Activated naive CD8-positive, alpha-beta T cell treated with anti-CD3 and anti-CD28 coated beads for 36 hours (primary cell): ENCODE measurements at regions not wholly inside any gene's neighbourhood (a gene's known extent, or its start where the extent isn't known, plus 50 kb on each side); places are given as distances from the start of the nearest gene placed in this dataset.

Experiments used
- DNase-seq: peaks from one replicate; pipeline ENCODE4 v3.0.0; 2021
- H3K27ac Mint-ChIP-seq: one replicate; pipeline ENCODE4 v1.8.0; 2022; ENCODE audit warnings: mild to moderate bottlenecking, moderate library complexity, mixed read lengths
- H3K27me3 Mint-ChIP-seq: one replicate; pipeline ENCODE4 v1.8.0; 2022; ENCODE audit warnings: mild to moderate bottlenecking, mixed read lengths
- H3K36me3 Mint-ChIP-seq: one replicate; pipeline ENCODE4 v1.8.0; 2021; ENCODE audit warnings: mild to moderate bottlenecking, mixed read lengths
- H3K4me1 Mint-ChIP-seq: one replicate; pipeline ENCODE4 v1.8.0; 2021; ENCODE audit warnings: mixed read lengths
- H3K4me3 Mint-ChIP-seq: one replicate; pipeline ENCODE4 v1.8.0; 2022; ENCODE audit warnings: mild to moderate bottlenecking, moderate library complexity, mixed read lengths
- H3K9me3 Mint-ChIP-seq: one replicate; pipeline ENCODE4 v1.8.0; 2022; ENCODE audit warnings: mixed read lengths

DNA sequence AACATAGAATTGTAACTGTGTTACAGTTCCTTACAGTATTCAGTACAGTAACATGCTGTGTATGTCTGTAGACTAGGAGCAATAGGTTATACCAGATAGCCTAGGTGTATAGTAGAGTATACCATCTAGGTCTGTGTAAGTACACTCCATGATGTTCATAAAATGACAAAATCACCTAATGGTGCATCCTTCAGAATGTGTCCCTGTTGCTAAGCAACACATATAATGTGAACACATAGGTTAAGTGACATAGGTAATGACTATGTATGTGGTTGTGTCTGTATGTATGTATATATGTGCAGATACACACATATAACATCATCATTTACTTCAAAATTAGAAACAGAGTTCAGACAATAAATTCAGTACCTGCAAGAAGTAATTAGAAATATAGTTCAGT, 146.8 kb upstream of the GAP43 start:
- peaks cover 5% of the 10 kb centered on the region for H3K27me3 Mint-ChIP-seq
- no peak for DNase-seq
- H3K27ac Mint-ChIP-seq: no peak overlapping the region
- no peak overlapping the region for H3K4me3 Mint-ChIP-seq
- H3K9me3 Mint-ChIP-seq: no peaks in the 10 kb centered on the region
- H3K36me3 Mint-ChIP-seq: no peaks in the 10 kb centered on the region
- no peaks in the 10 kb centered on the region for H3K4me1 Mint-ChIP-seq

DNA sequence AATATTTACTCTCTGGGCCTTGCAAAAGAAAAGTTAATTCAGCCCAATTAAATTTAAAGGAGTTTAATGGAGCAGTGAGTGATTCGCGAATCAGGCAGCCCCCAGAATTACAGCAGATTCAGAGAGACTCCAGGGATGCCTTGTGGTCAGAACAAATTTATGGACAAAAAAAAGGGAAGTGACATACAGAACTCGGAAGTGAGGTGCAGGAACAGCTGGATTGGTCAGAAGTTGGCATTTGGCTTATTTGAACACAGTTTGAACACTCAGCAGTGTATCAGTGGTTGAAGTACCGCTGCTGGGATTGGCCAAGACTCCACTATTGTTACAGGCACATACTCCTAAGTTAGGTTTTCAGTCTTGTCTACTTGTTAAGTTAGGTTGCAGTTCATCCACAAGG, 145.0 kb upstream of the GAP43 start:
- Mint-ChIP-seq H3K36me3 (no peaks in the 10 kb centered on the region), H3K27me3 (peaks cover 7% of the 10 kb centered on the region), H3K9me3 (peaks cover 4% of the 10 kb centered on the region), H3K4me1 (no peaks in the 10 kb centered on the region), H3K27ac (no peak overlapping the region), H3K4me3 (no peak overlapping the region)
- DNase-seq: no peak

DNA sequence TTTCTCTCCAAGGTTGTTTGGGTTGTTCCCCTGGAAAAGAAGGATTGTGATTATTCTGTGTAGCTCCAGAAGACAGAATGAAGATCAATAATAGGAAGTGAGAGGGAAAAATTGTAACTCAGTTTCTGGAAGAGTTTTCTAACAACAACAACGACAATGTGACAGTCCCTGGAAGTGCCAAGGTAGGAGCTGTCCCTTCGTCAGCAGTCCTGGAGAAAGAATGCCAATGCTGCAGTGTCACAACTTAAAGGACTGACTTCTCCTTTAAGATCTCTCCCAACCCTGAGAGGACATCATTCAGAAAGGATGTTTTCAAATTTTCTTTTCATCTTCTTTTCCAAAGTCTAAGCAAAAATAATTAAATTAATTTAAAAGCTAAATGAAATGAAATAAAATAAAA, 136.4 kb upstream of the GAP43 start:
- Mint-ChIP-seq H3K27me3 (peaks cover 21% of the 10 kb centered on the region), H3K36me3 (no peaks in the 10 kb centered on the region), H3K4me3 (no peak overlapping the region), H3K4me1 (no peaks in the 10 kb centered on the region), H3K27ac (no peak overlapping the region), H3K9me3 (peaks cover 4% of the 10 kb centered on the region)
- no peak for DNase-seq

DNA sequence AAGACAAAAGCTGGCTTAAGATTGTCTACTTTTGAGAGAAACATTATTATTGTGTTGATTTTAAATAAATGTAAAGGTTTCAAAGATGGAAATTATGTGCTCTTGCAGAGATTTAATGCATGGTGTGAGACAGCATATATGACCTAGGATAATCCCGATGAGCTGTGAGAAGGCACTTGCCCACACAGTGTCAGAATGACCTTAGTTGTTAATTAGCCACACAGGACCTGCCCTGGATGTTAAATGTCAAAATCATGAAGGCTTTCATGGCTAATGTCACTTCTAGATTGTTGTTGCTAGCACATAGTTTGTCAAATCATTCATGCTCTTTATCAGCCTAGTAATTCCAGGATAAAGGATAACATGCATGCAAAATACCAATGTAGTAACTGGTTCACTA, 135.3 kb upstream of the GAP43 start:
- Mint-ChIP-seq H3K27me3 (peaks cover 23% of the 10 kb centered on the region), H3K27ac (no peak overlapping the region), H3K4me3 (no peak overlapping the region), H3K9me3 (peaks cover under 1% of the 10 kb centered on the region), H3K4me1 (no peaks in the 10 kb centered on the region), H3K36me3 (no peaks in the 10 kb centered on the region)
- no peak for DNase-seq

DNA sequence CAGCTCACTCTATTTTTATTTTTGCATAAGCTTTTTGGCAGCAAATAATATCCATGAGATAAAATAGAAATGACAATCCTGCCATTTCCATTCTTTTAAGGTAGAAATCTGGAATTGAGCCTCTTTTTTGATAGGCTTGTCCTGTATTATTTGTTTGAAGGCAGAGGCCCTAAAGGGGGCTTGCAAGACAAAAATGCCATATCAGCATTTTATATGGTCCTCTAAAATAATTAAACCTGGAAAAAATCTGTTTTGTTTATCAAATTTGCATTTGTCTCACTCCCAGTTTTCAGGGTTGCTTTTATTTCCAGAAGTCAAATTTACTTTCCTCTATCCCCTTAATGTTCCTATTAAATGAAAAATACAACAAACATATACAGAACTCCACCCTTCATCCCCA, 134.9 kb upstream of the GAP43 start:
- no peaks in the 10 kb centered on the region for H3K9me3 Mint-ChIP-seq
- H3K27me3 Mint-ChIP-seq: peaks cover 22% of the 10 kb centered on the region
- H3K4me1 Mint-ChIP-seq: no peaks in the 10 kb centered on the region
- DNase-seq: no peak
- H3K27ac Mint-ChIP-seq: no peak overlapping the region
- no peaks in the 10 kb centered on the region for H3K36me3 Mint-ChIP-seq
- no peak overlapping the region for H3K4me3 Mint-ChIP-seq

DNA sequence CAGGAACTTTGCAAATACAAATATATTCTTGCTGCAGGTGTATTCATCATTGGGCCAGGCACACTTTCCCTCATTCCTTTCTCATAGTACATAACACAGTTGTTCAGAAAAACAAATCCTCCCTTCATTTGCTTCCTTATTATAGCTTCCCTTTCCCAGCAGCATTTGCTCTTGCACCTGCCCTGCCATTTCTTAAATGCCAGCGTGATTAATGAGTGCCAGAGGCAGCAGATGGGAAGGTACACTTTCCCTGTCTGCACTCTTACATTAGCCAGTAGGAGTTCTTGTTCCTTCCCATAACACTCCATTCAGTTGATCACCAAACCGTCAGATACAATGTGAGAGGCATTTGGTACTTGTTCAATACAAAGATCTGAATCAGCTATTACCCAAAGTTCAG, 128.5 kb upstream of the GAP43 start:
- DNase-seq: no peak
- no peak overlapping the region for H3K27ac Mint-ChIP-seq
- H3K9me3 Mint-ChIP-seq: no peaks in the 10 kb centered on the region
- H3K4me3 Mint-ChIP-seq: no peak overlapping the region
- H3K4me1 Mint-ChIP-seq: no peaks in the 10 kb centered on the region
- no peaks in the 10 kb centered on the region for H3K36me3 Mint-ChIP-seq
- peaks cover 31% of the 10 kb centered on the region for H3K27me3 Mint-ChIP-seq

DNA sequence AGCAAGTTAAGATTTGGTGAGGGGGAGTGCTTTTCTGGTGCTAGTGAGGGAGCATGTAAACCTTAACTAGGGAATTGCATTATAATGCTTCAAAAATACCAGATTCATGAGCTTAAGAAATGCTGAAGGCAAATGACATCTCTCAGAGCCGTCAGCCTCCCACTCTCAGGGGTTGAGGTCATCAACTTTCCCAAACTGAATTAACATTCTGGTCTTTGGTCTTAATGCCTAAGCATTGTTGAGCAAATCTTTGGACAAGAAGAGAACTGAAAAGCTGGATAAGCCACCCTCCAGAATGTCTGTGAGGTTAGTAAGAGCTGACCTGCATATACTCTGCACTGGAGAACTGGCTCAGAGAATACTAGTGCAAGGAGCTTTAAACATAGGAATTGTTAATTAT, 124.9 kb upstream of the GAP43 start:
- Mint-ChIP-seq H3K27me3 (peaks cover 24% of the 10 kb centered on the region), H3K36me3 (no peaks in the 10 kb centered on the region), H3K4me3 (no peak overlapping the region), H3K4me1 (no peaks in the 10 kb centered on the region), H3K9me3 (no peaks in the 10 kb centered on the region), H3K27ac (no peak overlapping the region)
- DNase-seq: no peak

DNA sequence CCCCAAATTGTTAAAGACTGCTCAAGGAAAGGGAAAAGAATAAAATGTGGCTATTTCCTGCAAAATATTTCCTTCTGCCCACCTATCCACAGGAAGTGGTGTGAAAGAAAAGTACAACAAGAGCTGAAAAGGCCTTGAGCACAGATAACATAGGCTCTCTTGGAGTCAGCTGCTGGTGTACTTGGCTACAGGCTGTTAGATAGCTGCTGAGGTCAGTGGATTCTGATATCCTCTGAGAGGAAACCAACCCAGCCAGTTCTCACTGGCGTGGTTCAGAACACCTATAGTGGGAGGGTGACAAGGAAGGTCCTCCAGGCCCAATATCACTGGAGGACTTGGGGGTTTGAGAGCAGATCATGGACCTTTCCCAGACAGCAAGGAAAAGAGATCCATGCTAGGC, 124.4 kb upstream of the GAP43 start:
- no peak for DNase-seq
- H3K27me3 Mint-ChIP-seq: peaks cover 19% of the 10 kb centered on the region
- H3K36me3 Mint-ChIP-seq: no peaks in the 10 kb centered on the region
- no peak overlapping the region for H3K27ac Mint-ChIP-seq
- H3K4me1 Mint-ChIP-seq: no peaks in the 10 kb centered on the region
- H3K9me3 Mint-ChIP-seq: no peaks in the 10 kb centered on the region
- no peak overlapping the region for H3K4me3 Mint-ChIP-seq

DNA sequence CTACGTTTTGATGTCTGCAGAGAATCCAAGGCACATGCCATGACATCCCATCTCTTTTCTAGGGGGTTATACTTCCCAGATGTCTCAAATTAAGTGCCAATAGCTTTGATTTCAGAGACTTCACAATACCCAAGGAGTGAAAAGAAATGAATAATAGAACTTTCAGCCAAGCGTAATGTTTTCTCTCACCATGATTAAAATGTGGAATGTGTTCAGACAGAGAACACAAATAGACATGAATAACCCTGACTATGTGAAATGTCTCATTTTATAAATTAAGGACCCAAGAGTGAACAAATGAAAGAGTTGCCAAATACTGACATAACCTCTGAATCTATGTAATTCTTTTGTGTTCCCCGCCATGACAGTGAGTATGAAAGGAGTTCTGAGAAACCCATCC, 123.6 kb upstream of the GAP43 start:
- H3K36me3 Mint-ChIP-seq: no peaks in the 10 kb centered on the region
- H3K27ac Mint-ChIP-seq: no peak overlapping the region
- no peaks in the 10 kb centered on the region for H3K4me1 Mint-ChIP-seq
- H3K4me3 Mint-ChIP-seq: no peak overlapping the region
- peaks cover 19% of the 10 kb centered on the region for H3K27me3 Mint-ChIP-seq
- DNase-seq: no peak
- H3K9me3 Mint-ChIP-seq: no peaks in the 10 kb centered on the region

DNA sequence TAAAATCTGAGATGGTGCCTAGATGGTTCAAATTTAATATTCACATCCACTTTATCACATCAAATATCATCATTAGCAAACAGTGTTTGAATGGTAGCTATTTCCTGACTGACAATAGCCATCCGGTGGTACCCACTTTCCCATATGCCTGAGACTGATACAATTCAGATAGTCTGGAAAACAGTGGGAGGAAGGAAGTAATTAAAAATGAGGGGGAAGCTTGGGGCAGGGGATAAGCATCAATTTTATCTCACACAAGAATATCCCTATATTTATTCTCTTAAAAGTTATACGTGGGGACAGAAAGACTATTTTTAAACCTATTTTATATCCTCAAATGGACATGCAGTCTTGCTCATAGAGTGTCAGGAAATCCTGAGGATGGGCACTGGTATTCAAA, 122.5 kb upstream of the GAP43 start:
- H3K36me3 Mint-ChIP-seq: no peaks in the 10 kb centered on the region
- no peak overlapping the region for H3K27ac Mint-ChIP-seq
- DNase-seq: no peak
- H3K27me3 Mint-ChIP-seq: peaks cover 16% of the 10 kb centered on the region
- peaks cover 5% of the 10 kb centered on the region for H3K9me3 Mint-ChIP-seq
- no peaks in the 10 kb centered on the region for H3K4me1 Mint-ChIP-seq
- no peak overlapping the region for H3K4me3 Mint-ChIP-seq

DNA sequence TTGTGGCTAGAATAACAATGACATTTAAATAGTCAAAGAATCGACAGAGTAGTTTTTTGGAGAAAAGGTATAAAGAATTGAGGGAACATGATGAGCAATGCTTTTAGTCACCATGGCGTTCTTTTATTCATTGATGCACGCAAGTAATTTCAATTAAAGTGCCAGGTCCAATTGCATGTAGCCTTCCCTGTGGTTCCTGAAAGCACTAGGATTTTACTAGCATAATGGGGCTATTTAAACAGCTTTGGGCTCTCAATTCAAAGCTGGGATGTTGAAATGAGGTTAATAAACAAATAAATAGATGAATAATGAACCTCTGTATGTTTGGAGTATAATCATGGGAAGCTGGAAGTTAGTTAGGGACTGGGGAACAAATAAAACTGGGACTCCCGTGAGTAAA, 121.2 kb upstream of the GAP43 start:
- Mint-ChIP-seq H3K27ac (no peak overlapping the region), H3K36me3 (no peaks in the 10 kb centered on the region), H3K4me1 (no peaks in the 10 kb centered on the region), H3K27me3 (peaks cover 16% of the 10 kb centered on the region), H3K9me3 (peaks cover 9% of the 10 kb centered on the region), H3K4me3 (no peak overlapping the region)
- DNase-seq: no peak

DNA sequence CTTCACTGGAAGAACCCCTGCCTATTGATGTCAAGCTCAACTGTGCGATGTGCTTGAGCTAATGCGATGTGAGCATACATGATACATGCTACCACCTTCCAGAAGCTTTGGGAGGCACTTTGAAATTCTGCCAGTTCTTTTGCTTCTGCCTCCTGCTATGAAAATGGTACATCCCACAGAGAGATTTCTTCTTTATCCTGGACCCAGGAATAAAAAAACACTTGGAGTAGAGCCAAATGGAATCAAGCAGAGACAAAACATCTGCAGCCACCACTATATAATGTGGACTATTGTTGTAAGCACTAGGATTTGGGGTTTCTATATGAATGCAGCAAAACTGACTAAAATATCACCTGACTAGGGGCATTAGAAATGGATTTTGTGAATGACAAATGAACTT, 119.9 kb upstream of the GAP43 start:
- H3K27ac Mint-ChIP-seq: no peak overlapping the region
- no peaks in the 10 kb centered on the region for H3K36me3 Mint-ChIP-seq
- no peaks in the 10 kb centered on the region for H3K4me1 Mint-ChIP-seq
- peaks cover 9% of the 10 kb centered on the region for H3K9me3 Mint-ChIP-seq
- H3K27me3 Mint-ChIP-seq: peaks cover 23% of the 10 kb centered on the region
- no peak overlapping the region for H3K4me3 Mint-ChIP-seq
- DNase-seq: no peak

DNA sequence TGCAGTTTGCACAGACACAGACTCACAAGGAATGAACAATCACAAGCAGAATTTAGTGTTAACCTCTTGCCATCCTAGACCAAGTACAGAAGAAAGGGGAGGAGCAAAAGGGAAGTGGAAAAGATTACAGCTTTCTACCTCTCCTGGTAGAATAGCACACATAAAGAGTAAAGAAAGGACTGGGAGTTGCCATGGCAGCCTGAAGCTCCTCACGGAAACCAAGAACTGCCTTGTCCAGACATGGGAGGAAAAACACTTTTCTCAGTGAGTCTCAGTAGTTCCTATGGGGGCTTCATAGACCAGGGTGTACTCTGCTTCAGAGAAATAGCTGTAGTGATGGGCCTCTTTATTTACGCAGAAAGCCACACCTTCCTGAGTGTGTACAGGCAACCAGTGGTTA, 114.7 kb upstream of the GAP43 start:
- no peaks in the 10 kb centered on the region for H3K36me3 Mint-ChIP-seq
- H3K27ac Mint-ChIP-seq: no peak overlapping the region
- H3K4me1 Mint-ChIP-seq: peaks cover 16% of the 10 kb centered on the region
- H3K9me3 Mint-ChIP-seq: peaks cover 9% of the 10 kb centered on the region
- DNase-seq: no peak
- H3K4me3 Mint-ChIP-seq: no peak overlapping the region
- H3K27me3 Mint-ChIP-seq: peaks cover 53% of the 10 kb centered on the region

DNA sequence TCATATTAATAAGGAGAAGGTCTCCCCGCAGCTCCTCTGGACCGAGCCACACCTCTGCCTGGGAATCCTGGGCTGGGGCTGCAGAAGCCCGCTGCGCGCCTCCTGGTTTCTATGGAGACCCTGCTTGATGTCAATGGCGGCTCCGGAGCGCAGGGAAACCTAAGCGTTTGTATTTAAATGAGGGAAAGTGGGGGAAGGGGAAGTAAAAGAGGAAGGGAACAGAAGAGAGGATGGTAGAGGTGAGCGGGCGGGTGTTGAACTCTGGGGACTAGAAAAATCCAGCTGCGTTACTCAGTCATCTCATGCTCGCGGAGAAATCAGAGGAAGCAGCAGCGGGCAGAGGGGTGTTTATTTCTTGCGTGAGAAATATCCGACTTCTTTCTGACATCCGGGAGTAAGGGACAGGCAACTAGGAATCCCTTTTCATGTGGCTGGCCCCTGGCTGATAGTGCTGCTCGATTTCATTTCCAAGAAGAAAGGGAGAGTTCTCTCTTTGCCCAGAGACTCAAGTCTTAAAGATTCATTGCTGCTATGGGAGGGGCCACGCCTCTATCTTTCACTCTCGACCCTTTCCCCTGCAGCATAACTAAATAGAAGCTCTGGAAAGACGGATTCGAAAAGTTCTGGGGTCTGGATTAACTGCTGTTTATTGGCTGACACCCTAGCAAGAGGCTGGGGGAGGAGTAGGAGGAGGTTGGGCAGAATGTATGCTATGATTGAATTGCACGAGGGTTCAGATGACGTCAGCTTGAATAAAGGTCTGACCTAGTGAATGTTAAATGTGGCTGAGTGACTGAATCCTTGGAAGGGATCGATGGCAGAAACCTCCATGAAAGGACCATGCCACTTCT, 110.5 kb upstream of the GAP43 start:
- peak overlapping the region; percentile 21 for H3K27ac Mint-ChIP-seq
- peak overlapping the region; percentile 83 for H3K4me3 Mint-ChIP-seq
- peak; percentile 7 for DNase-seq

DNA sequence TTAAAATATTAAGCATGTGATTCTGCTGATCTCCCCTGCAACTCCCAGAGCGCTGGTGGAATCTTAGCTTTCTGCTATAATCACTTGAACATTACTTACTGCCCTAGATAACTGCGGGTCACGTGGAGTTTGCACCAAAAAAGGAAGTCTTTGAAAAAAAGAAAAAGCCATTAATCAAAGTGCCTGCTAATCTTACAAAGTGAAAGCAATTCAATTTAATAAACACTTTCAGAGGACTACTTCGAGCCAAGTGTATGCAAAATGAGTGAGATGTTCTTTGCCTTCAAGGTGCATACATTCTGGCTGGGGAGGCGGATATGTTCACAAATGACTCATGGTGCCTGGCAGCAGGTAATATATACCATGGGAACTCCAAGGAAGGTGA, 109.9 kb upstream of the GAP43 start:
- Mint-ChIP-seq H3K4me1 (peaks cover 23% of the 10 kb centered on the region), H3K9me3 (no peaks in the 10 kb centered on the region), H3K4me3 (peak overlapping the region; percentile 83), H3K27me3 (peaks cover 56% of the 10 kb centered on the region), H3K27ac (no peak overlapping the region), H3K36me3 (no peaks in the 10 kb centered on the region)
- no peak for DNase-seq

More for the DNA sequence above, 110.5 kb upstream of the GAP43 start:
- Mint-ChIP-seq H3K36me3 (no peaks in the 10 kb centered on the region), H3K4me1 (peaks cover 23% of the 10 kb centered on the region), H3K9me3 (no peaks in the 10 kb centered on the region), H3K27me3 (peaks cover 61% of the 10 kb centered on the region)

DNA sequence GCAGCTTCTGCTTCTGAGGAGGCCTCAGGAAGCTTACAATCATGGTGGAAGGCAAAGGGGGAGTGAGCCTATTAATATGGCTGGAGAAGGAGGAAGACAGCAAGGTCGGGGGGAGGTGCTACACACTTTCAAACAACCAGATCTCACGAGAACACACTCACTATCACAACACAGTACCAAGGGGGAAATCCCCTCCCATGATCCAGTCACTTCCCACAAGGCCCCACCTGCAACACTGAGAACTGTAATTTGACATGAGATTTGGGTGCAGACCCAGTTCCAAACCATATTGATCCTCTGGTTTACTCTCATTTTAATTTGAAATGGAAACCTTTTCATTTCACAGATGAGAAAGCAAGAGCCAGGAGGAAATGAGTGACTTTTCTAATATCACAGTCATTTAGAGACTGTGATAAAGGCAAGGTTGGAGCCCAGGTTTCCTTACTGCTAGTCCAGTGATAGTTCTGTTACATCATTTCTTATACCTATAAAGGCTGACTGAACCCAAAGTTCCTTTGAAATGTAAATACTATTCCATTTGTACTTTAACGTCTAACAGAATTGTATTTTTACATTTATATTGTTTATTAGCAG, 105.8 kb upstream of the GAP43 start:
- Mint-ChIP-seq H3K9me3 (no peaks in the 10 kb centered on the region), H3K4me1 (peaks cover 17% of the 10 kb centered on the region), H3K36me3 (no peaks in the 10 kb centered on the region), H3K27me3 (peaks cover 38% of the 10 kb centered on the region), H3K4me3 (no peak overlapping the region), H3K27ac (no peak overlapping the region)
- peak; percentile 3 for DNase-seq
